ENCODE measurements at regions not wholly inside any gene's neighbourhood (a gene's known extent, or its start where the extent isn't known, plus 50 kb on each side); places are given as distances from the start of the nearest gene placed in this dataset.

DNA sequence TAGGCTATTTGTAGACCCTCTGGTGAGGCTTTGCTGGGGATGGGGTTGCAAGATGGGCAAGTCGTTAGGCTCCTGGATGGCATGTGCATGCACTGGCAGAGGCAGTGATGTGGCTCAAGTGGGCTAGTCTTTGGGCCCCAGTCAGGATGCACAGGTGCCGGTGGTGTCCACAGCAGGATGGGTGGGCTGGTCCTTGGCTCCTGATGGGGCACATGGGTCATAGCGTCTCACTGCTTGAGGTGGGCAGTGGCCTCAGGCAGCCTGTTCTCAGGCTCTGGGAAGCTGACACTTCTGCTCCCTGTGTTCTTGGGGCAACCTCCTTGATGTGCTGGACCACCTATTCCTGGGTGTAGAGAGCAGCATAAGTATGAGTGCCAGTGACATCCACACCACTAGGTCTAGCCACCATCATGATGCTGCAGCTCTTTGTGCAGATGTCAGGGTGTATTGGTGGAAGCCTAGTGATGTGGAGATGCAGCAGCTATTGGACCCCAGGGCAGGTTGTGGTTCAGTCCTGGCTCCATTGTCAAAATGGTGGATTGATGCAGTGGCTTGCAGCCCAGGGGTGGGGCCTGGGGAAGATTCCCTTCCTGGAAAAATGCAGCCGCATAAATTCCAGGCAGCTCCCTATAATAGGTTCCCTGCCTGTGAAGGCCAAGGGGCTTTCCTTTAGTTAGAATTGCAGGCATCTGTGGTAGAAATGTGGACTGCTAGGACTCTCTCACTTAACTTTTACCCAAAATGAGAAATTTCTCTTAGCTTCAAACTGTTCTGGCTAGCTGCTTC lies 742.5 kb upstream of the MDGA2 start:
- peaks cover 4% of the 10 kb centered on the region for H3K9me3 ChIP-seq (ENCODE audit: control insufficient read depth, low read depth, low read length)
- no peaks in the 10 kb centered on the region for H3K9me1 ChIP-seq (ENCODE audit: control insufficient read depth, extremely low read depth, insufficient read depth, low read length)
- H4K20me1 ChIP-seq (ENCODE audit: control insufficient read depth, extremely low read depth, insufficient read depth, low read length) = no peaks in the 10 kb centered on the region
- H3K4me3 ChIP-seq (ENCODE audit: control insufficient read depth in 2 of 3, extremely low read depth in 1 of 3, insufficient read depth in 2 of 3, low read depth in 1 of 3, low read length in 3 of 3) = no peak overlapping the region
- H2AFZ ChIP-seq (ENCODE audit: control insufficient read depth, low read length) = no peak overlapping the region
- H3K4me1 ChIP-seq (ENCODE audit: control insufficient read depth, extremely low read depth, insufficient read depth, low read length) = no peaks in the 10 kb centered on the region
- no peaks in the 10 kb centered on the region for H3K27me3 ChIP-seq (ENCODE audit: control insufficient read depth, extremely low read depth, insufficient read depth, low read length)
- dilution Hi-C loops (cut with MboI; ENCODE audit: extremely low pct_ligation_motif_present, low sequenced_read_pairs) = no loop called here
- TF ChIP-seq, protein P1, sequence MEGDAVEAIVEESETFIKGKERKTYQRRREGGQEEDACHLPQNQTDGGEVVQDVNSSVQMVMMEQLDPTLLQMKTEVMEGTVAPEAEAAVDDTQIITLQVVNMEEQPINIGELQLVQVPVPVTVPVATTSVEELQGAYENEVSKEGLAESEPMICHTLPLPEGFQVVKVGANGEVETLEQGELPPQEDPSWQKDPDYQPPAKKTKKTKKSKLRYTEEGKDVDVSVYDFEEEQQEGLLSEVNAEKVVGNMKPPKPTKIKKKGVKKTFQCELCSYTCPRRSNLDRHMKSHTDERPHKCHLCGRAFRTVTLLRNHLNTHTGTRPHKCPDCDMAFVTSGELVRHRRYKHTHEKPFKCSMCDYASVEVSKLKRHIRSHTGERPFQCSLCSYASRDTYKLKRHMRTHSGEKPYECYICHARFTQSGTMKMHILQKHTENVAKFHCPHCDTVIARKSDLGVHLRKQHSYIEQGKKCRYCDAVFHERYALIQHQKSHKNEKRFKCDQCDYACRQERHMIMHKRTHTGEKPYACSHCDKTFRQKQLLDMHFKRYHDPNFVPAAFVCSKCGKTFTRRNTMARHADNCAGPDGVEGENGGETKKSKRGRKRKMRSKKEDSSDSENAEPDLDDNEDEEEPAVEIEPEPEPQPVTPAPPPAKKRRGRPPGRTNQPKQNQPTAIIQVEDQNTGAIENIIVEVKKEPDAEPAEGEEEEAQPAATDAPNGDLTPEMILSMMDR (optimal IDR thresholded peaks at IDR 0.05 in 1 of 3, IDR thresholded peaks at IDR 0.05 in 1 of 3, conservative IDR thresholded peaks at IDR 0.05 in 1 of 3; ENCODE audit: extremely low read depth in 1 of 3, insufficient read depth in 2 of 3, low read length in 3 of 3) = no peak
- no peak for TF ChIP-seq EZH2 (IDR thresholded peaks at IDR 0.05; ENCODE audit: low read length)
- no peak for FAIRE-seq
- no peaks in the 10 kb centered on the region for H3K36me3 ChIP-seq (ENCODE audit: control insufficient read depth in 2 of 2, extremely low read depth in 1 of 2, insufficient read depth in 2 of 2, low read length in 2 of 2)
- H3K79me2 ChIP-seq (ENCODE audit: control insufficient read depth, insufficient read depth, low read length) = no peaks in the 10 kb centered on the region
- no peak overlapping the region for H3K9ac ChIP-seq (ENCODE audit: control insufficient read depth, extremely low read depth, insufficient read depth, low read length)
- DNase-seq (ENCODE audit: low read depth, low spot score) = no peak
- no peak overlapping the region for H3K27ac ChIP-seq (ENCODE audit: control insufficient read depth, insufficient read depth, low read length)
- no peak overlapping the region for H3K4me2 ChIP-seq (ENCODE audit: control insufficient read depth, extremely low read depth, insufficient read depth, low read depth, low read length)

DNA sequence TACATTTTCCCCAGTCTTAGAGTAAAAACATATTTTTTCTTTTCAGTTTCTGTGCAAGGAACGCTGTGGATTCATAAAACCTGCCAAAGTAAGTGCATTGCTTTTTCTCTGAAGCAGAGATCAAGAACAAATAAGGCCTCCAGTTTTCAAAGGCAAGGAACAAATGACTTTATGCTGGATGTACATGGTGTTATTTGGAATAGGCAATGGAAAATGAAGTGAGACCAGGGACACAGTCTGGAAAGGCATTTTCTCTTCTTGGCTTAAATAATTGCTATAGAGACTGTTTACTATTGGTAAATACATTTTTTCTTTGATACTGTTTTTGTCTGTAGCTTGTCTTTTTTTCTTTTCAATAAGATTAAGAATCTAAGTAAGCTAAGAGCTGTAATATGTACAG lies 725.9 kb upstream of the MDGA2 start:
- DNase-seq (ENCODE audit: low read depth, low spot score) (no peak), FAIRE-seq (no peak)
- Histone ChIP-seq H3K4me3 (ENCODE audit: control insufficient read depth in 2 of 3, extremely low read depth in 1 of 3, insufficient read depth in 2 of 3, low read depth in 1 of 3, low read length in 3 of 3) (no peak overlapping the region), H3K79me2 (ENCODE audit: control insufficient read depth, insufficient read depth, low read length) (no peaks in the 10 kb centered on the region), H3K36me3 (ENCODE audit: control insufficient read depth in 2 of 2, extremely low read depth in 1 of 2, insufficient read depth in 2 of 2, low read length in 2 of 2) (no peaks in the 10 kb centered on the region), H3K27ac (ENCODE audit: control insufficient read depth, insufficient read depth, low read length) (no peak overlapping the region), H2AFZ (ENCODE audit: control insufficient read depth, low read length) (no peak overlapping the region), H4K20me1 (ENCODE audit: control insufficient read depth, extremely low read depth, insufficient read depth, low read length) (no peaks in the 10 kb centered on the region), H3K9me3 (ENCODE audit: control insufficient read depth, low read depth, low read length) (no peaks in the 10 kb centered on the region), H3K9ac (ENCODE audit: control insufficient read depth, extremely low read depth, insufficient read depth, low read length) (no peak overlapping the region), H3K4me1 (ENCODE audit: control insufficient read depth, extremely low read depth, insufficient read depth, low read length) (no peaks in the 10 kb centered on the region), H3K27me3 (ENCODE audit: control insufficient read depth, extremely low read depth, insufficient read depth, low read length) (no peaks in the 10 kb centered on the region), H3K4me2 (ENCODE audit: control insufficient read depth, extremely low read depth, insufficient read depth, low read depth, low read length) (no peak overlapping the region), H3K9me1 (ENCODE audit: control insufficient read depth, extremely low read depth, insufficient read depth, low read length) (no peaks in the 10 kb centered on the region)
- dilution Hi-C loops (cut with MboI; ENCODE audit: extremely low pct_ligation_motif_present, low sequenced_read_pairs) = no loop called here
- TF ChIP-seq EZH2 (IDR thresholded peaks at IDR 0.05; ENCODE audit: low read length) = no peak
- TF ChIP-seq, protein P1 (optimal IDR thresholded peaks at IDR 0.05 in 1 of 3, IDR thresholded peaks at IDR 0.05 in 1 of 3, conservative IDR thresholded peaks at IDR 0.05 in 1 of 3; ENCODE audit: extremely low read depth in 1 of 3, insufficient read depth in 2 of 3, low read length in 3 of 3) = no peak
